ENCODE measurements at regions not wholly inside any gene's neighbourhood (a gene's known extent, or its start where the extent isn't known, plus 50 kb on each side); places are given as distances from the start of the nearest gene placed in this dataset.
"Not testable (repeated sequence)": the region's sequence is repeated elsewhere in the genome, so short reads cannot be mapped to it uniquely, and the experiment has no call there.

DNA sequence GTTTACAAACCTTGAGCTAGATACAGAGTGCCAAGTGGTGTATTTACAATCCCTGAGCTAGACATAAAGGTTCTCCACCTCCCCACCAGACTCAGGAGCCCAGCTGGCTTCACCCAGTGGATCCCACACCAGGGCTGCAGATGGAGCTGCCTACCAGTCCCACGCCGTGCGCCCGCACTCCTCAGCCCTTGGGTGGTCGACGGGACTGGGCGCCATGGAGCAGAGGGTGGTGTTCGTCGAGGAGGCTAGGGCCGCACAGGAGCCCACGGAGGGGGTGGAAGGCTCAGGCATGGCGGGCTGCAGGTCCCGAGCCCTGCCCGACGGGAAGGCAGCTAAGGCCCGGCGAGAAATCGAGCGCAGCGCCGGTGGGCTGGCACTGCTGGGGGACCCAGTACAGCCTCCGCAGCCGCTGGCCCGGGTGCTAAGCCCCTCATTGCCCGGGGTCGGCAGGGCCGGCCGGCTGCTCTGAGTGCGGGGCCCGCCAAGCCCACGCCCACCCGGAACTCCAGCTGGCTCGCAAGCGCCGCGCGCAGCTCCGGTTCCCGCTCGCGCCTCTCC lies 421.1 kb upstream of the BCHE start:
- H3K36me3 Mint-ChIP-seq, CTCF ChIA-PET: not testable (repeated sequence)

DNA sequence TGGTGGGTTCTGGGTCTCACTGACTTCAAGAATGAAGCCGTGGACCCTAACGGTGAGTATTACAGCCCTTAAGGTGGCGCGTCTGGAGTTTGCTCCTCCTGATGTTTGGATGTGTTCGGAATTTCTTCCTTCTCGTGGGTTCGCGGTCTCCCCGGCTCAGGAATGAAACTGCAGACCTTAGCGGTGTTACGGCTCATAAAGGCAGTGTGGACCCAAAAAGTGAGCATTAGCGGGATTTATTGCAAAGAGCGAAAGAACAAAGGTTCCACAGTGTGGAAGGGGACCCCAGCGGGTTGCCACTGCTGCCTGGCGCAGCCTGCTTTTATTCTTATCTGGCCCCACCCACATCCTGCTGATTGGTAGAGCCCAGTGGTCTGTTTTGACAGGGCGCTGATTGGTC lies 420.5 kb upstream of the BCHE start:
- Mint-ChIP-seq H3K9me3 (peaks cover 0 to 13% (median 7%) of the 10 kb centered on the region in 5 donors), H3K27me3 (no peaks in the 10 kb centered on the region), H3K4me3 (no peak overlapping the region), H3K36me3 (no peaks in the 10 kb centered on the region), H3K4me1 (no peaks in the 10 kb centered on the region), H3K27ac (no peak overlapping the region)
- no peaks in the 10 kb centered on the region for H3K9me3 ChIP-seq (ENCODE audit: low read length)
- H3K36me3 ChIP-seq (ENCODE audit: insufficient read depth, low read length) = no peaks in the 10 kb centered on the region
- no peak overlapping the region for H3K4me3 ChIP-seq (ENCODE audit: low read length)
- no peak overlapping the region for H3K27ac ChIP-seq (ENCODE audit: low read depth, low read length)
- POLR2A ChIA-PET = no interaction called here
- H3K4me1 ChIP-seq (ENCODE audit: insufficient read depth, low read length) = no peaks in the 10 kb centered on the region
- DNase-seq = no peak
- CTCF ChIA-PET = no interaction called here
- no peaks in the 10 kb centered on the region for H3K27me3 ChIP-seq (ENCODE audit: insufficient read depth, low read length, poor library complexity, severe bottlenecking)

More for the DNA sequence above, 421.1 kb upstream of the BCHE start:
- H3K4me1 Mint-ChIP-seq; H3K27ac ChIP-seq (ENCODE audit: low read depth, low read length); POLR2A ChIA-PET; H3K4me3 ChIP-seq (ENCODE audit: low read length); H3K27me3 ChIP-seq (ENCODE audit: insufficient read depth, low read length, poor library complexity, severe bottlenecking); H3K4me1 ChIP-seq (ENCODE audit: insufficient read depth, low read length); H3K27me3 Mint-ChIP-seq; H3K27ac Mint-ChIP-seq; H3K36me3 ChIP-seq (ENCODE audit: insufficient read depth, low read length); DNase-seq; H3K4me3 Mint-ChIP-seq; H3K9me3 ChIP-seq (ENCODE audit: low read length): not testable (repeated sequence)
- peaks cover 0 to 13% (median 7%) of the 10 kb centered on the region in 5 donors for H3K9me3 Mint-ChIP-seq

DNA sequence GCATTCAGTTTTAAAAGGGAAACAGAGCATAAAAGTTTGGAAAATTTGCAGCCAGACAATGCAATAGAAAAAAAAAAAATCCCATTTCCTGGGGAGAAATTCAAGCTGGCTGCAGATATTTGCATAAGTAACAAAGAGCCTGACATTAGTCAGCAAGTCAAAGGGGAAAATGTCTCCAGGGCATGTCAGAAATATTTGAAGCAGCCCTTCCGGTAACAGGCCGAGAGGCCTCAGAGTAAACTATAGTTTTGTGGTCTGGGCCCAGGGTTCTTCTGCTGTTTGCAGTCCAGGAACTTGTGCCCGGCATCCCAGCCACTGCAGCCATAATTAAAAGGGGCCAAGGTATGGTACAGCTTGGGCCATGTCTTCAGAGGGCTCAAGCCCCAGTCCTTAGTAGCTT lies 411.6 kb upstream of the BCHE start:
- Mint-ChIP-seq H3K27ac (no peak overlapping the region), H3K36me3 (no peaks in the 10 kb centered on the region), H3K4me1 (no peaks in the 10 kb centered on the region), H3K27me3 (no peaks in the 10 kb centered on the region), H3K9me3 (peaks cover 2 to 31% (median 12%) of the 10 kb centered on the region in 5 donors), H3K4me3 (no peak overlapping the region)
- no peak overlapping the region for H3K4me3 ChIP-seq (ENCODE audit: low read length)
- CTCF ChIA-PET = no interaction called here
- DNase-seq = no peak
- H3K27me3 ChIP-seq (ENCODE audit: insufficient read depth, low read length, poor library complexity, severe bottlenecking) = no peaks in the 10 kb centered on the region
- H3K36me3 ChIP-seq (ENCODE audit: insufficient read depth, low read length) = no peaks in the 10 kb centered on the region
- H3K4me1 ChIP-seq (ENCODE audit: insufficient read depth, low read length) = no peaks in the 10 kb centered on the region
- H3K27ac ChIP-seq (ENCODE audit: low read depth, low read length) = no peak overlapping the region
- POLR2A ChIA-PET = no interaction called here
- no peaks in the 10 kb centered on the region for H3K9me3 ChIP-seq (ENCODE audit: low read length)

DNA sequence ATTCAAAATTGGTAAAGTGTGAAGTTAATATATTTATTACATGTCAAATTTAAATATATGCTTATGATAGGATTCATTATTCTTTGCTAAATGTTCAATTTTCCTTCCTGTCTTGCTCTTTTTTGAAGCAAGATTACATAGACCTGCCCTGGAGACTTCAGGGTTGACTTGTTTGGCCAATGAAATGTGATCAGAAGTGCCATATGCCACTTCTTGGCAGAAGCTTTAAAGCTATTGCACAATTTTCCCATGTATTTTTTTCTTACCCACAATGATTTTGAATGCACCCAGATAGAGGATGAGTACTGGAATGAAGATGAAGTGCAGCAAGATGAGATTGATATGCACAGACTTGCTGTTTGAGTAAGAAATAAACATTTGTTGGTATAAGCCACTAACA lies 406.3 kb upstream of the BCHE start:
- Mint-ChIP-seq H3K27me3 (no peaks in the 10 kb centered on the region), H3K36me3 (no peaks in the 10 kb centered on the region), H3K9me3 (peaks cover 0 to 19% (median 5%) of the 10 kb centered on the region in 5 donors), H3K4me3 (no peak overlapping the region), H3K4me1 (no peaks in the 10 kb centered on the region), H3K27ac (no peak overlapping the region)
- H3K4me3 ChIP-seq (ENCODE audit: low read length) = no peak overlapping the region
- H3K9me3 ChIP-seq (ENCODE audit: low read length) = no peaks in the 10 kb centered on the region
- ChIA-PET CTCF (no interaction called here), POLR2A (no interaction called here)
- no peaks in the 10 kb centered on the region for H3K36me3 ChIP-seq (ENCODE audit: insufficient read depth, low read length)
- DNase-seq = no peak
- H3K27me3 ChIP-seq (ENCODE audit: insufficient read depth, low read length, poor library complexity, severe bottlenecking) = no peaks in the 10 kb centered on the region
- no peaks in the 10 kb centered on the region for H3K4me1 ChIP-seq (ENCODE audit: insufficient read depth, low read length)
- H3K27ac ChIP-seq (ENCODE audit: low read depth, low read length) = no peak overlapping the region

DNA sequence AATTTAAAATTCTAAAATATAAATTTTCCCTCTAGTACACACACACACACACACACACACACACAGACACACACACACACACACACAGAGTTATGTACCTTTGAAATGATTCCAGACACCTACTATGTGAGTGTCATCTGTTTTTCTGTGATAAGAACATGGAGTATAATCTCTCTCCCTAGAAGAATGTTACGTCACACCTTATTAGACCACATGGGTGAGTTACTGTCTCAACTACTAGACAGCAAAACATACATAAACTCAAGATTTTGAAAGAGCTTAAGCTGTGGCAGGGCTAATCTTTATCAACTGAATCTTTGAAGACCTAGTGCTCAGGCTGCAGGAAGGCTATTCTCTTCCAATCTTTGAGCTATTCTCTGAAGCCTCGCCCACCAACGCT lies 385.9 kb upstream of the BCHE start:
- Mint-ChIP-seq H3K27me3 (peaks cover 0 to 2% of the 10 kb centered on the region in 2 donors), H3K36me3 (no peaks in the 10 kb centered on the region), H3K9me3 (peaks cover 0 to 19% (median 7%) of the 10 kb centered on the region in 5 donors), H3K4me3 (no peak overlapping the region), H3K4me1 (no peaks in the 10 kb centered on the region), H3K27ac (no peak overlapping the region)
- H3K9me3 ChIP-seq (ENCODE audit: low read length) = no peaks in the 10 kb centered on the region
- ChIA-PET POLR2A (no interaction called here), CTCF (no interaction called here)
- H3K27ac ChIP-seq (ENCODE audit: low read depth, low read length) = no peak overlapping the region
- DNase-seq = no peak
- H3K4me3 ChIP-seq (ENCODE audit: low read length) = no peak overlapping the region
- no peaks in the 10 kb centered on the region for H3K36me3 ChIP-seq (ENCODE audit: insufficient read depth, low read length)
- H3K27me3 ChIP-seq (ENCODE audit: insufficient read depth, low read length, poor library complexity, severe bottlenecking) = no peaks in the 10 kb centered on the region
- H3K4me1 ChIP-seq (ENCODE audit: insufficient read depth, low read length) = no peaks in the 10 kb centered on the region

DNA sequence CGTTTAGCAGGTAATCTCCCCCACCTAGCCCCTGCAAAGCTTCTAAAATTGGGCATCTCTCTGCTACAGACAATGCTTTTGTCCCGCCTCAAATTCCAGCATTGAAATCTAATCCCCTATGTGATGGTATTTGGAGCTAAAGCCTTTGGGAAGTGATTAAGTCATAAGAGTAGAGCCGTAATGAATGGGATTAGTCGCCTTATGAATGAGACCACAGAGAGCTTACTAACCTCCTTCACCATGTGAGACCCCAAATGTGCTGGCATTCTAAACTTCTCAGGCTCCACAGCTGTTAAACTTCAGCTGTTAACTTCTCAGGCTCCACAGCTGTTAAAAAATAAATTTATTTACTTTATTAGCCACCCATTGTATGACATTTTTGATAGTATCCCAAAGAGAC lies 374.2 kb upstream of the BCHE start:
- Mint-ChIP-seq H3K36me3 (no peaks in the 10 kb centered on the region), H3K27ac (no peak overlapping the region), H3K27me3 (no peaks in the 10 kb centered on the region), H3K4me1 (no peaks in the 10 kb centered on the region), H3K4me3 (no peak overlapping the region), H3K9me3 (peaks cover 1 to 21% (median 4%) of the 10 kb centered on the region in 5 donors)
- no peak overlapping the region for H3K27ac ChIP-seq (ENCODE audit: low read depth, low read length)
- H3K9me3 ChIP-seq (ENCODE audit: low read length) = no peaks in the 10 kb centered on the region
- H3K27me3 ChIP-seq (ENCODE audit: insufficient read depth, low read length, poor library complexity, severe bottlenecking) = no peaks in the 10 kb centered on the region
- CTCF ChIA-PET = no interaction called here
- H3K36me3 ChIP-seq (ENCODE audit: insufficient read depth, low read length) = no peaks in the 10 kb centered on the region
- no peak for DNase-seq
- POLR2A ChIA-PET = no interaction called here
- no peaks in the 10 kb centered on the region for H3K4me1 ChIP-seq (ENCODE audit: insufficient read depth, low read length)
- H3K4me3 ChIP-seq (ENCODE audit: low read length) = no peak overlapping the region

DNA sequence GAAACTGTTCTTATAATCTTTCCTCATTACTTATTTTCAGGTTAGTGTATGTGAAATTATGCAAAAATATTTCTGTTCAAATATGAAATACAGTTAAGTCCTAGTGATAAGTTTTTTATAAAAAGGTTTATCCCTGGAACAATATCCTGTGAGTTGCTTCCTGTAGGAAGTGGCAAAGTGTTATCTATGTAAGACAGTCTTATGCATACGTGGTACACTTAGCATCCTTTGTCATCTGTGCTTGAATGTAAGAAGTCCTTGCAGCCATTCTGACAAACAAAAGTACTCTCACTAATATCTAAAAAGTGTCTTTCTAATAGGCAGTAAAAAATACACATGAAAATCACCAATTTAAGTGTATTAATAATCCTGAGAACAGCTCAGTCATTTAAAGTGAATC lies 372.5 kb upstream of the BCHE start:
- DNase-seq = no peak
- Mint-ChIP-seq H3K9me3 (peaks cover 0 to 22% (median 5%) of the 10 kb centered on the region in 5 donors), H3K27me3 (no peaks in the 10 kb centered on the region), H3K4me1 (no peaks in the 10 kb centered on the region), H3K27ac (no peak overlapping the region), H3K36me3 (no peaks in the 10 kb centered on the region), H3K4me3 (no peak overlapping the region)
- H3K9me3 ChIP-seq (ENCODE audit: low read length) = no peaks in the 10 kb centered on the region
- no peak overlapping the region for H3K27ac ChIP-seq (ENCODE audit: low read depth, low read length)
- H3K4me1 ChIP-seq (ENCODE audit: insufficient read depth, low read length) = no peaks in the 10 kb centered on the region
- no peaks in the 10 kb centered on the region for H3K36me3 ChIP-seq (ENCODE audit: insufficient read depth, low read length)
- ChIA-PET POLR2A (no interaction called here), CTCF (no interaction called here)
- no peak overlapping the region for H3K4me3 ChIP-seq (ENCODE audit: low read length)
- H3K27me3 ChIP-seq (ENCODE audit: insufficient read depth, low read length, poor library complexity, severe bottlenecking) = no peaks in the 10 kb centered on the region

DNA sequence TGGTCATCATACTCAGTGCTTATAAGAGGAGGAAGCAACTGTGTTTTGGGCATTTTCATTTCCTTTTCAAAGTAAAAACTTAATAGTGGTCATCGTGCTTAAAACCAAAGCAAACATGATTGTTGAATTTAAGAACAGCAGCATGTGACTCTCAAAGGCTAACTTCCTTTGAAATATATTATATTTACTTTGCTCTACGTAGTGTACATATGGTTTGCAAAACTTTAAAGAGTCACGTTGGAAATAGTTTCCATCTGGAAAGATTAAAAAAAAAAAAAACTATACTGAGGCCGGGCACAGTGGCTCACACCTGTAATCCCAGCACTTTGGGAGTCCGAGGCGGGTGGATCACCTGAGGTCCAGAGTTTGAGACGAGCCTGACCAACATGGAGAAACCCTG lies 367.9 kb upstream of the BCHE start:
- Histone ChIP-seq H3K4me3 (ENCODE audit: low read length) (no peak overlapping the region), H3K27ac (ENCODE audit: low read depth, low read length) (no peak overlapping the region), H3K4me1 (ENCODE audit: insufficient read depth, low read length) (no peaks in the 10 kb centered on the region), H3K9me3 (ENCODE audit: low read length) (no peaks in the 10 kb centered on the region), H3K36me3 (ENCODE audit: insufficient read depth, low read length) (no peaks in the 10 kb centered on the region), H3K27me3 (ENCODE audit: insufficient read depth, low read length, poor library complexity, severe bottlenecking) (no peaks in the 10 kb centered on the region)
- no peaks in the 10 kb centered on the region for H3K4me1 Mint-ChIP-seq
- H3K36me3 Mint-ChIP-seq = no peaks in the 10 kb centered on the region
- no peak overlapping the region for H3K27ac Mint-ChIP-seq
- no peak for DNase-seq
- POLR2A ChIA-PET = no interaction called here
- H3K9me3 Mint-ChIP-seq = peaks cover 0 to 23% (median 5%) of the 10 kb centered on the region in 5 donors
- CTCF ChIA-PET = no interaction called here
- H3K4me3 Mint-ChIP-seq = no peak overlapping the region
- no peaks in the 10 kb centered on the region for H3K27me3 Mint-ChIP-seq

DNA sequence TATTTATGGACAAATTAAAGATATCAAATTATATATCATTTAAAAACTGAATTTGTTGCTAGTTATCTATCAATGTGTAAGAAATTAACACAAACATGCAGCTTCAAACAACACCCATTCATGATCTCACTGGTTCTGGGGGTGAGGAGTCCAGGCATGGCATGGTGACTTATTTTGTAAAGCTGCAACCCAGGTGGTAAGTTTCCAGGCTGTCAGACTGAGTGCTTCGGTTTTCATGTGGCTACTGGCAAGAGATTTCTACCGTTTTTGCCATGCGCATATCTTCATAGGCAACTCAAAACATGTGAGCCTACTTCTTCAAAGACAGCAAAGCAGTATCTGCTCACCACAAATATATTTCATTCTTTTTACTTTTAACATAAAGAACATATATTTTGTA lies 364.3 kb upstream of the BCHE start:
- no peak for DNase-seq
- CTCF ChIA-PET = no interaction called here
- Mint-ChIP-seq H3K27me3 (no peaks in the 10 kb centered on the region), H3K4me1 (no peaks in the 10 kb centered on the region), H3K27ac (no peak overlapping the region), H3K36me3 (no peaks in the 10 kb centered on the region), H3K9me3 (peaks cover 0 to 22% (median 3%) of the 10 kb centered on the region in 5 donors), H3K4me3 (no peak overlapping the region)
- Histone ChIP-seq H3K4me3 (ENCODE audit: low read length) (no peak overlapping the region), H3K27ac (ENCODE audit: low read depth, low read length) (no peak overlapping the region), H3K9me3 (ENCODE audit: low read length) (no peaks in the 10 kb centered on the region), H3K4me1 (ENCODE audit: insufficient read depth, low read length) (no peaks in the 10 kb centered on the region), H3K36me3 (ENCODE audit: insufficient read depth, low read length) (no peaks in the 10 kb centered on the region), H3K27me3 (ENCODE audit: insufficient read depth, low read length, poor library complexity, severe bottlenecking) (no peaks in the 10 kb centered on the region)
- POLR2A ChIA-PET = no interaction called here

Data from CD8-positive, alpha-beta memory T cell (primary cell).